HCT116 (cell line): ENCODE measurements at regions not wholly inside any gene's neighbourhood (a gene's known extent, or its start where the extent isn't known, plus 50 kb on each side); places are given as distances from the start of the nearest gene placed in this dataset.

Experiments
- CEBPB ChIP-seq: IDR thresholded peaks from 2 replicates; pipeline ENCODE4 v1.6.1; 2012; ENCODE audit warnings: low read depth
- CTCF ChIP-seq, 3 experiments: fragments of 200-600 bp in 1 of 3; sonication (generic) in 1 of 3; IDR thresholded peaks in 2 of 3; conservative IDR thresholded peaks in 1 of 3; 2 replicates each; pipeline ENCODE4 v1.5.1; 2012 to 2017; ENCODE audit warnings: low read depth in 2 of 3, low read length in 2 of 3, antibody characterized with exemption in 1 of 3, borderline replicate concordance in 1 of 3, control low read depth in 1 of 3, mild to moderate bottlenecking in 1 of 3, mixed read lengths in 1 of 3, mixed run types in 1 of 3, moderate library complexity in 1 of 3; ENCODE audit not compliant: insufficient read depth in 1 of 3
- EGR1 ChIP-seq: IDR thresholded peaks from 2 replicates; pipeline ENCODE4 v1.6.1; 2012; ENCODE audit warnings: low read depth
- EZH2phosphoT487 ChIP-seq: fragments of 200-600 bp; IDR thresholded peaks from 2 replicates; pipeline ENCODE4 v1.6.1; 2018; ENCODE audit warnings: antibody characterized with exemption, borderline replicate concordance
- JUND ChIP-seq: IDR thresholded peaks from 2 replicates; pipeline ENCODE4 v1.6.1; 2012
- MAX ChIP-seq: IDR thresholded peaks from 2 replicates; pipeline ENCODE4 v1.6.1; 2012
- POLR2A ChIP-seq: IDR thresholded peaks from 2 replicates; pipeline ENCODE4 v1.7.0; 2011; ENCODE audit warnings: borderline replicate concordance; ENCODE audit not compliant: insufficient read depth, insufficient read length; ENCODE audit errors: extremely low read depth
- POLR2AphosphoS5 ChIP-seq: IDR thresholded peaks from 2 replicates; pipeline ENCODE4 v1.6.1; 2011; ENCODE audit warnings: mild to moderate bottlenecking, low read depth, low read length, moderate library complexity
- RAD21 ChIP-seq: IDR thresholded peaks from 2 replicates; pipeline ENCODE4 v1.6.1; 2012; ENCODE audit warnings: low read depth, mild to moderate bottlenecking
- SRF ChIP-seq: IDR thresholded peaks from 2 replicates; pipeline ENCODE4 v1.6.1; 2012; ENCODE audit warnings: low read depth
- TCF7L2 ChIP-seq: IDR thresholded peaks from 2 replicates; pipeline ENCODE4 v1.7.0; 2011; ENCODE audit warnings: borderline replicate concordance, inconsistent platforms; ENCODE audit not compliant: insufficient read depth, insufficient read length; ENCODE audit errors: extremely low read depth
- YY1 ChIP-seq: IDR thresholded peaks from 2 replicates; pipeline ENCODE4 v1.6.1; 2011; ENCODE audit warnings: low read length, low read depth, moderate library complexity, mild to moderate bottlenecking; ENCODE audit not compliant: insufficient replicate concordance; ENCODE audit errors: extremely low read depth
- TF ChIP-seq, protein P1 (sequence below): IDR thresholded peaks from 2 replicates; pipeline ENCODE4 v1.6.1; 2011; ENCODE audit warnings: mild to moderate bottlenecking, low read length, moderate library complexity; ENCODE audit not compliant: insufficient replicate concordance; ENCODE audit errors: extremely low read depth

- TF ChIP-seq CTCF (IDR thresholded peaks at IDR 0.05 in 2 of 3, conservative IDR thresholded peaks at IDR 0.05 in 1 of 3; ENCODE audit: borderline replicate concordance in 1 of 3, insufficient read depth in 1 of 3, low read depth in 2 of 3, low read length in 2 of 3): no peak
- no peak for TF ChIP-seq YY1
- TF ChIP-seq EGR1: no peak
- no peak for TF ChIP-seq SRF
- TF ChIP-seq, protein P1, sequence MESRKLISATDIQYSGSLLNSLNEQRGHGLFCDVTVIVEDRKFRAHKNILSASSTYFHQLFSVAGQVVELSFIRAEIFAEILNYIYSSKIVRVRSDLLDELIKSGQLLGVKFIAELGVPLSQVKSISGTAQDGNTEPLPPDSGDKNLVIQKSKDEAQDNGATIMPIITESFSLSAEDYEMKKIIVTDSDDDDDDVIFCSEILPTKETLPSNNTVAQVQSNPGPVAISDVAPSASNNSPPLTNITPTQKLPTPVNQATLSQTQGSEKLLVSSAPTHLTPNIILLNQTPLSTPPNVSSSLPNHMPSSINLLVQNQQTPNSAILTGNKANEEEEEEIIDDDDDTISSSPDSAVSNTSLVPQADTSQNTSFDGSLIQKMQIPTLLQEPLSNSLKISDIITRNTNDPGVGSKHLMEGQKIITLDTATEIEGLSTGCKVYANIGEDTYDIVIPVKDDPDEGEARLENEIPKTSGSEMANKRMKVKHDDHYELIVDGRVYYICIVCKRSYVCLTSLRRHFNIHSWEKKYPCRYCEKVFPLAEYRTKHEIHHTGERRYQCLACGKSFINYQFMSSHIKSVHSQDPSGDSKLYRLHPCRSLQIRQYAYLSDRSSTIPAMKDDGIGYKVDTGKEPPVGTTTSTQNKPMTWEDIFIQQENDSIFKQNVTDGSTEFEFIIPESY: no peak
- TF ChIP-seq EZH2phosphoT487: no peak
- no peak for TF ChIP-seq POLR2A
- TF ChIP-seq RAD21: no peak
- no peak for TF ChIP-seq JUND
- no peak for TF ChIP-seq POLR2AphosphoS5
- no peak for TF ChIP-seq TCF7L2
- TF ChIP-seq MAX: no peak
- TF ChIP-seq CEBPB: no peak
Measured at GRCh38 chr12:127752802-127753201, 514.2 kb upstream of the TMEM132C start.
